WTC11 (cell line): ENCODE measurements at regions not wholly inside any gene's neighbourhood (a gene's known extent, or its start where the extent isn't known, plus 50 kb on each side); places are given as distances from the start of the nearest gene placed in this dataset.

Experiments used
- ATAC-seq: fragments of 200-7000 bp; cut with Tn5 transposase; 2 replicates; pipeline ENCODE4 v1.10.0; 2021; ENCODE audit warnings: mild to moderate bottlenecking, moderate library complexity
- CTCF ChIA-PET: fragments of 300-600 bp; sonication (Branson Sonifier 250); formaldehyde crosslinking; loops from one replicate; lab custom pipeline; 2021; ENCODE audit warnings: antibody characterized with exemption; lab: Charles Lee
- POLR2A ChIA-PET: fragments of 350-600 bp; sonication (Branson Sonifier 250); formaldehyde crosslinking; loops from one replicate; lab custom pipeline; 2021; ENCODE audit warnings: antibody characterized with exemption; lab: Charles Lee
- DNase-seq: peaks from one replicate; pipeline ENCODE4 v3.0.0; 2021; ENCODE audit warnings: low spot score
- H3K27ac Mint-ChIP-seq: 2 replicates; pipeline ENCODE4 v1.8.0; 2021; ENCODE audit warnings: mixed read lengths
- H3K27me3 Mint-ChIP-seq: 2 replicates; pipeline ENCODE4 v1.8.0; 2021; ENCODE audit warnings: low read depth, mild to moderate bottlenecking, moderate library complexity, mixed read lengths
- H3K36me3 Mint-ChIP-seq: 2 replicates; pipeline ENCODE4 v1.8.0; 2021; ENCODE audit warnings: mixed read lengths
- H3K4me1 Mint-ChIP-seq: 2 replicates; pipeline ENCODE4 v1.8.0; 2022; ENCODE audit warnings: mixed read lengths
- H3K4me3 Mint-ChIP-seq: 2 replicates; pipeline ENCODE4 v1.8.0; 2021; ENCODE audit warnings: mild to moderate bottlenecking, moderate library complexity, mixed read lengths
- H3K9me3 Mint-ChIP-seq: 2 replicates; pipeline ENCODE4 v1.8.0; 2021; ENCODE audit warnings: mixed read lengths
- AFF4 ChIP-seq: sonication (generic); formaldehyde crosslinking; IDR thresholded peaks from 2 replicates; pipeline ENCODE4 v1.8.1; 2023; ENCODE audit warnings: mild to moderate bottlenecking, missing genetic modification reagents, borderline replicate concordance
- ATF1 ChIP-seq: sonication (generic); formaldehyde crosslinking; IDR thresholded peaks from 2 replicates; pipeline ENCODE4 v1.8.1; 2023; ENCODE audit warnings: mild to moderate bottlenecking, moderate library complexity, missing genetic modification reagents
- ATF3 ChIP-seq: sonication (generic); formaldehyde crosslinking; conservative IDR thresholded peaks from 2 replicates; pipeline ENCODE4 v1.8.1; 2022; ENCODE audit warnings: mild to moderate bottlenecking, missing genetic modification reagents
- ERG ChIP-seq: fragments of 250-450 bp; sonication (Bioruptor Pico); IDR thresholded peaks from 2 replicates; pipeline ENCODE4 v1.8.0; 2021; ENCODE audit warnings: mild to moderate bottlenecking
- FOXP1 ChIP-seq: sonication (generic); formaldehyde crosslinking; IDR thresholded peaks from 2 replicates; pipeline ENCODE4 v1.8.0; 2022; ENCODE audit warnings: missing genetic modification reagents, mild to moderate bottlenecking, moderate library complexity, borderline replicate concordance
- GABPB1 ChIP-seq: sonication (generic); formaldehyde crosslinking; IDR thresholded peaks from 2 replicates; pipeline ENCODE4 v1.8.1; 2023; ENCODE audit warnings: mild to moderate bottlenecking, missing genetic modification reagents
- GRHL2 ChIP-seq: fragments of 250-450 bp; sonication (Bioruptor Pico); IDR thresholded peaks from 2 replicates; pipeline ENCODE4 v1.8.0; 2022; ENCODE audit warnings: mild to moderate bottlenecking, moderate library complexity; ENCODE audit not compliant: insufficient replicate concordance, severe bottlenecking
- NR1H2 ChIP-seq: sonication (generic); formaldehyde crosslinking; IDR thresholded peaks from 2 replicates; pipeline ENCODE4 v1.9.0; 2021; ENCODE audit warnings: mild to moderate bottlenecking, moderate library complexity, missing genetic modification reagents
- NR3C1 ChIP-seq: sonication (generic); formaldehyde crosslinking; conservative IDR thresholded peaks from 2 replicates; pipeline ENCODE4 v1.8.1; 2023; ENCODE audit warnings: low read depth, mild to moderate bottlenecking, missing genetic modification reagents
- OVOL2 ChIP-seq: fragments of 250-450 bp; sonication (Bioruptor Pico); IDR thresholded peaks from 2 replicates; pipeline ENCODE4 v1.9.0; 2021; ENCODE audit warnings: mild to moderate bottlenecking, borderline replicate concordance
- RELA ChIP-seq: sonication (generic); formaldehyde crosslinking; IDR thresholded peaks from 2 replicates; pipeline ENCODE4 v1.8.1; 2022; ENCODE audit warnings: missing genetic modification reagents, mild to moderate bottlenecking, borderline replicate concordance
- SMAD4 ChIP-seq: sonication (generic); formaldehyde crosslinking; IDR thresholded peaks from 2 replicates; pipeline ENCODE4 v1.8.0; 2022; ENCODE audit warnings: mild to moderate bottlenecking, missing genetic modification reagents
- SOX15 ChIP-seq: fragments of 250-450 bp; sonication (Bioruptor Pico); IDR thresholded peaks from 2 replicates; pipeline ENCODE4 v1.9.0; 2021; ENCODE audit warnings: mild to moderate bottlenecking
- TCF7 ChIP-seq: sonication (generic); formaldehyde crosslinking; IDR thresholded peaks from 2 replicates; pipeline ENCODE4 v1.8.0; 2022; ENCODE audit warnings: mild to moderate bottlenecking, low read depth, missing genetic modification reagents, moderate library complexity
- ZNF416 ChIP-seq: fragments of 250-450 bp; sonication (Bioruptor Pico); IDR thresholded peaks from 2 replicates; pipeline ENCODE4 v1.9.0; 2021; ENCODE audit warnings: mild to moderate bottlenecking, inconsistent platforms
- ZNF423 ChIP-seq: fragments of 250-450 bp; sonication (Bioruptor Pico); IDR thresholded peaks from 2 replicates; pipeline ENCODE4 v2.1.2; 2022; ENCODE audit warnings: mild to moderate bottlenecking, moderate library complexity
- TF ChIP-seq, protein P1 (sequence below): fragments of 250-450 bp; sonication (Bioruptor Pico); IDR thresholded peaks from 2 replicates; pipeline ENCODE4 v2.1.2; 2022; ENCODE audit warnings: mild to moderate bottlenecking, moderate library complexity
- TF ChIP-seq, protein P2 (sequence below): fragments of 250-450 bp; sonication (Bioruptor Pico); conservative IDR thresholded peaks from 2 replicates; pipeline ENCODE4 v1.9.0; 2021; ENCODE audit warnings: mild to moderate bottlenecking
- TF ChIP-seq, protein P3 (sequence below): sonication (generic); formaldehyde crosslinking; IDR thresholded peaks from 2 replicates; pipeline ENCODE4 v1.8.1; 2022; ENCODE audit warnings: missing genetic modification reagents, borderline replicate concordance

DNA sequence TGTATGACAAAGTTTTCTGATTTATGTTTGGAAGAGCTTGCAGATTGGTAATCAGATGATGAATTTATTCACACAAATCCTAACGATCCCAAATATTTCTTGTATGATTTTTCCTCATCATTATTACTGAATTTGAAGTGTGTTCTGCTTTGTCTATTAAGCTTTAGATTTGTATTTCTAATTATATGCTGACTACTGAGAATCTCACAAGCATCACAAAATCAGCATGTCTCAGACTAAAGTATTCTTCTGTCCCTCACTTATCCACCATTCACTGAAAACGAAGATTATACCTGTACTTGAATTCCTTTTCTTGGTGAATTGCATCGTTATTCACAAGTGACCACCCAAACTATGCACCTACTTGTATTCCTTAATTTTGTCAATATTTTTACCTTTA lies 796.3 kb upstream of the MAP3K7 start:
- H3K9me3 Mint-ChIP-seq = no peaks in the 10 kb centered on the region; the same call in 1 of the 2 replicates
- DNase-seq (no peak), ATAC-seq (no peak)
- CTCF ChIA-PET = no interaction called here
- H3K4me3 Mint-ChIP-seq = no peak overlapping the region
- H3K4me1 Mint-ChIP-seq = no peaks in the 10 kb centered on the region; the same call in 1 of the 2 replicates
- POLR2A ChIA-PET = no interaction called here
- no peaks in the 10 kb centered on the region for H3K27me3 Mint-ChIP-seq
- TF ChIP-seq ZNF416 (CRISPR knock-in tag) (no peak), ZNF423 (CRISPR knock-in tag) (no peak), ATF3 (CRISPR knock-in tag) (no peak)
- H3K27ac Mint-ChIP-seq = no peak overlapping the region
- H3K36me3 Mint-ChIP-seq = no peaks in the 10 kb centered on the region

- TF ChIP-seq, protein P1, sequence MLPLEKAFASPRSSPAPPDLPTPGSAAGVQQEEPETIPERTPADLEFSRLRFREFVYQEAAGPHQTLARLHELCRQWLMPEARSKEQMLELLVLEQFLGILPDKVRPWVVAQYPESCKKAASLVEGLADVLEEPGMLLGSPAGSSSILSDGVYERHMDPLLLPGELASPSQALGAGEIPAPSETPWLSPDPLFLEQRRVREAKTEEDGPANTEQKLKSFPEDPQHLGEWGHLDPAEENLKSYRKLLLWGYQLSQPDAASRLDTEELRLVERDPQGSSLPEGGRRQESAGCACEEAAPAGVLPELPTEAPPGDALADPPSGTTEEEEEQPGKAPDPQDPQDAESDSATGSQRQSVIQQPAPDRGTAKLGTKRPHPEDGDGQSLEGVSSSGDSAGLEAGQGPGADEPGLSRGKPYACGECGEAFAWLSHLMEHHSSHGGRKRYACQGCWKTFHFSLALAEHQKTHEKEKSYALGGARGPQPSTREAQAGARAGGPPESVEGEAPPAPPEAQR = no peak
- TF ChIP-seq, protein P2, sequence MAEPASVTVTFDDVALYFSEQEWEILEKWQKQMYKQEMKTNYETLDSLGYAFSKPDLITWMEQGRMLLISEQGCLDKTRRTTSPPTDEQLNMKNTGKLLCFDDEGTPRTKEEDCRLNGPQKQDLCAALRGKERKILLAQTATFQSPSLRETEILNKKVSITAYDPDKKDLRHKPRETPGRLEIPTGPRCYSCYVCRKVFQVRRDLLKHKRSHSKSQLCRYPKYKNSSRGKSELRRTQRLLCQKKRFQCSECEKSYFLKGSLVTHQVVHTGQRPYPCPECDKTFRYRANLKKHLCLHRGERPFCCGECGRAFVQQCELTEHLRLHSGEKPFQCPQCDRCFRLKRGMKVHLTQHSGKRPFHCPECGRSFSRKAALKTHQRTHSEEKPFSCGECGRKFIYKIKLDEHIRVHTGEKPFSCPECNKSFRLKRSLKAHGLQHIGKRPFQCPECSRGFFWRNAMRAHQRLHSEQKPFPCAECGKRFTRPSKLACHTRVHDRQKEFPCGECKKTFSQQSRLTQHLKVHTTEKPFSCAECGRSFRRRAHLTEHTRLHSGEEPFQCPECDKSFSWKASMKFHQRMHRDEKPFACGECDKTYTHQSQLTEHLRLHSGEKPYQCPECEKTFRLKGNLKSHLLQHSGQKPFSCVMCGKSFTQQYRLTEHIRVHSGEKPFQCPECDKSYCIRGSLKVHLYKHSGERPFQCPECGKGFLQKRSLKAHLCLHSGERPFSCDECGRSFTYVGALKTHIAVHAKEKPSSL (CRISPR knock-in tag) = no peak
- TF ChIP-seq, protein P3, sequence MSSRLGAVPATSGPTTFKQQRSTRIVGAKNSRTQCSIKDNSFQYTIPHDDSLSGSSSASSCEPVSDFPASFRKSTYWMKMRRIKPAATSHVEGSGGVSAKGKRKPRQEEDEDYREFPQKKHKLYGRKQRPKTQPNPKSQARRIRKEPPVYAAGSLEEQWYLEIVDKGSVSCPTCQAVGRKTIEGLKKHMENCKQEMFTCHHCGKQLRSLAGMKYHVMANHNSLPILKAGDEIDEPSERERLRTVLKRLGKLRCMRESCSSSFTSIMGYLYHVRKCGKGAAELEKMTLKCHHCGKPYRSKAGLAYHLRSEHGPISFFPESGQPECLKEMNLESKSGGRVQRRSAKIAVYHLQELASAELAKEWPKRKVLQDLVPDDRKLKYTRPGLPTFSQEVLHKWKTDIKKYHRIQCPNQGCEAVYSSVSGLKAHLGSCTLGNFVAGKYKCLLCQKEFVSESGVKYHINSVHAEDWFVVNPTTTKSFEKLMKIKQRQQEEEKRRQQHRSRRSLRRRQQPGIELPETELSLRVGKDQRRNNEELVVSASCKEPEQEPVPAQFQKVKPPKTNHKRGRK = no peak
- TF ChIP-seq FOXP1 (CRISPR knock-in tag) (no peak), ERG (CRISPR knock-in tag) (no peak), NR3C1 (no peak), SOX15 (CRISPR knock-in tag) (no peak), ATF1 (CRISPR knock-in tag) (no peak), RELA (CRISPR knock-in tag) (no peak), SMAD4 (no peak), GRHL2 (CRISPR knock-in tag) (no peak)
- Mint-ChIP-seq H3K4me3 (no peak overlapping the region), H3K36me3 (no peaks in the 10 kb centered on the region), H3K27ac (no peak overlapping the region), H3K27me3 (no peaks in the 10 kb centered on the region), H3K9me3 (no peaks in the 10 kb centered on the region), H3K4me1 (peaks cover 10% of the 10 kb centered on the region)
- DNase-seq (peak; percentile 11), ATAC-seq (peak; percentile 78)
- CTCF ChIA-PET = interaction anchor here (1.0 kb wide), 1 partner anchor 11 kb away, joined by 9 read pairs; no protein-coding TSS in a partner anchor
- POLR2A ChIA-PET = no interaction called here
These were observed 789.8 kb upstream of the MAP3K7 start for GRCh38 chr6:91376686-91377085.

GRCh38 chr6:91366781-91367180 lies 779.9 kb upstream of the MAP3K7 start:
- no peak overlapping the region for H3K27ac Mint-ChIP-seq
- no peak overlapping the region for H3K4me3 Mint-ChIP-seq
- ChIA-PET POLR2A (no interaction called here), CTCF (interaction anchor here (0.7 to 1.6 kb wide), 2 partner anchors 21 to 239 kb away, joined by 3 to 4 read pairs; no protein-coding TSS in a partner anchor)
- H3K36me3 Mint-ChIP-seq = no peaks in the 10 kb centered on the region; the same call in 1 of the 2 replicates
- H3K4me1 Mint-ChIP-seq = no peaks in the 10 kb centered on the region
- H3K9me3 Mint-ChIP-seq = peaks cover 9% of the 10 kb centered on the region
- DNase-seq (no peak), ATAC-seq (no peak)
- no peaks in the 10 kb centered on the region for H3K27me3 Mint-ChIP-seq
- TF ChIP-seq GRHL2 (CRISPR knock-in tag) (no peak), SOX15 (CRISPR knock-in tag) (no peak), TCF7 (no peak), OVOL2 (CRISPR knock-in tag) (no peak), GABPB1 (CRISPR knock-in tag) (no peak), SMAD4 (no peak), AFF4 (no peak), NR1H2 (no peak)
- TF ChIP-seq, protein P3 = no peak
